PFSK-1 (cell line): ENCODE measurements at regions not wholly inside any gene's neighbourhood (a gene's known extent, or its start where the extent isn't known, plus 50 kb on each side); places are given as distances from the start of the nearest gene placed in this dataset.

Experiments
- FOXP2 ChIP-seq: optimal IDR thresholded peaks from 2 replicates; pipeline ENCODE3; 2011; ENCODE audit warnings: borderline replicate concordance, control low read depth, inconsistent platforms; ENCODE audit not compliant: insufficient read depth; ENCODE audit errors: extremely low read length, extremely low read depth
- POLR2AphosphoS5 ChIP-seq: IDR thresholded peaks from 2 replicates; pipeline ENCODE4 v1.6.1; 2012; ENCODE audit warnings: low read depth, mild to moderate bottlenecking, control low read depth, low read length, moderate library complexity
- SIN3A ChIP-seq: IDR thresholded peaks from 2 replicates; pipeline ENCODE4 v1.6.1; 2012; ENCODE audit warnings: mild to moderate bottlenecking, low read length, moderate library complexity, borderline replicate concordance; ENCODE audit not compliant: insufficient read depth
- TAF1 ChIP-seq: IDR thresholded peaks from 2 replicates; pipeline ENCODE4 v1.6.1; 2012; ENCODE audit warnings: low read length, control low read depth, borderline replicate concordance; ENCODE audit not compliant: insufficient read depth
- TF ChIP-seq, protein P1 (sequence below), 2 experiments: IDR thresholded peaks; 2 replicates each; pipeline versions ENCODE4 v1.6.1 to v1.8.0; 2011 to 2012; ENCODE audit warnings: low read depth in 2 of 2, low read length in 2 of 2, control low read depth in 1 of 2, inconsistent platforms in 1 of 2, mild to moderate bottlenecking in 1 of 2, moderate library complexity in 1 of 2; ENCODE audit not compliant: insufficient read depth in 1 of 2

DNA sequence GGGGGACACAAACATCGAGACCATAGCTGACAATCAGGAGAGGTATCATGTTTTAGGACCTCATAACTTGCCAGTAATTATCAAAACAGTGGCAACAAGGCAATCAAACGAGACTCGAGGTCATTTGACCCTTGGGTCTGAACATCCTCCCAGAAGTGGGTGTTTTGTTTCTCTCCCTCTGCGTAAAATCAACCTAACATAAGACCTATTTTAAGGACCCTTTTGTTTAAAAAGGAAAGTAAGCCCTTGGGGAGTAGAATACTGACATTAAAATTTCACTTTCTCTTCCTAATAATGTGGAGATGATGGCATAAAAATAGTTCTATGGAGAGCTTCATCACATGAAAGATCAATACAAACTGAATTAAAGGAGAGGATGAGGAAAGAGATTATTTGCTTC, 106.2 kb upstream of the PUDP start:
- TF ChIP-seq POLR2AphosphoS5, result no peak
- no peak for TF ChIP-seq TAF1
- TF ChIP-seq FOXP2, result no peak
- TF ChIP-seq, protein P1, sequence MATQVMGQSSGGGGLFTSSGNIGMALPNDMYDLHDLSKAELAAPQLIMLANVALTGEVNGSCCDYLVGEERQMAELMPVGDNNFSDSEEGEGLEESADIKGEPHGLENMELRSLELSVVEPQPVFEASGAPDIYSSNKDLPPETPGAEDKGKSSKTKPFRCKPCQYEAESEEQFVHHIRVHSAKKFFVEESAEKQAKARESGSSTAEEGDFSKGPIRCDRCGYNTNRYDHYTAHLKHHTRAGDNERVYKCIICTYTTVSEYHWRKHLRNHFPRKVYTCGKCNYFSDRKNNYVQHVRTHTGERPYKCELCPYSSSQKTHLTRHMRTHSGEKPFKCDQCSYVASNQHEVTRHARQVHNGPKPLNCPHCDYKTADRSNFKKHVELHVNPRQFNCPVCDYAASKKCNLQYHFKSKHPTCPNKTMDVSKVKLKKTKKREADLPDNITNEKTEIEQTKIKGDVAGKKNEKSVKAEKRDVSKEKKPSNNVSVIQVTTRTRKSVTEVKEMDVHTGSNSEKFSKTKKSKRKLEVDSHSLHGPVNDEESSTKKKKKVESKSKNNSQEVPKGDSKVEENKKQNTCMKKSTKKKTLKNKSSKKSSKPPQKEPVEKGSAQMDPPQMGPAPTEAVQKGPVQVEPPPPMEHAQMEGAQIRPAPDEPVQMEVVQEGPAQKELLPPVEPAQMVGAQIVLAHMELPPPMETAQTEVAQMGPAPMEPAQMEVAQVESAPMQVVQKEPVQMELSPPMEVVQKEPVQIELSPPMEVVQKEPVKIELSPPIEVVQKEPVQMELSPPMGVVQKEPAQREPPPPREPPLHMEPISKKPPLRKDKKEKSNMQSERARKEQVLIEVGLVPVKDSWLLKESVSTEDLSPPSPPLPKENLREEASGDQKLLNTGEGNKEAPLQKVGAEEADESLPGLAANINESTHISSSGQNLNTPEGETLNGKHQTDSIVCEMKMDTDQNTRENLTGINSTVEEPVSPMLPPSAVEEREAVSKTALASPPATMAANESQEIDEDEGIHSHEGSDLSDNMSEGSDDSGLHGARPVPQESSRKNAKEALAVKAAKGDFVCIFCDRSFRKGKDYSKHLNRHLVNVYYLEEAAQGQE (IDR thresholded peaks at IDR 0.05; ENCODE audit: insufficient read depth in 1 of 2, low read depth in 2 of 2, low read length in 2 of 2), result no peak
- no peak for TF ChIP-seq SIN3A

DNA sequence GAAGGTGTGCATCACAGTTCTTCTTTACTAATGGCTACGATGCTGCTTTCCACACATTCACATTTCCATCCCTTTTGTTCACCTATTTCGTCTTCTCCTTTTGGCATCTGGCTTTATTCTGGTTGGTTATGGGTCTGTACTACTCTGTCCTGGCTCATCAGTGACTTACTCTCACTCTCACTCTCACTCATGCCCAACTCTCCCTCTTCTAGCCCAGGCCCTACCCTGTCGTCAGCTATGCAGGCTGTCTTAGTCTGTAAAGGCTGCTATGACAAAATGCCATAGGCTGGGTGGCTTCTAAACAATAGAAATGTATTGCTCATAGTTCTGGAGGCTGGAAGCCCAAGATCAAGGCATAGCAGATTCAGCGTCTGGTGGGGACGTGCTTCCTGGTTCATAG, 105.6 kb upstream of the PUDP start:
- TF ChIP-seq TAF1 (no peak), POLR2AphosphoS5 (no peak), FOXP2 (no peak), SIN3A (no peak)
- TF ChIP-seq, protein P1 (IDR thresholded peaks at IDR 0.05; ENCODE audit: insufficient read depth in 1 of 2, low read depth in 2 of 2, low read length in 2 of 2), result no peak

- TF ChIP-seq, protein P1 (IDR thresholded peaks at IDR 0.05; ENCODE audit: insufficient read depth in 1 of 2, low read depth in 2 of 2, low read length in 2 of 2), result no peak
These were observed 104.2 kb upstream of the PUDP start for GRCh38 chrX:7252013-7252610.

DNA sequence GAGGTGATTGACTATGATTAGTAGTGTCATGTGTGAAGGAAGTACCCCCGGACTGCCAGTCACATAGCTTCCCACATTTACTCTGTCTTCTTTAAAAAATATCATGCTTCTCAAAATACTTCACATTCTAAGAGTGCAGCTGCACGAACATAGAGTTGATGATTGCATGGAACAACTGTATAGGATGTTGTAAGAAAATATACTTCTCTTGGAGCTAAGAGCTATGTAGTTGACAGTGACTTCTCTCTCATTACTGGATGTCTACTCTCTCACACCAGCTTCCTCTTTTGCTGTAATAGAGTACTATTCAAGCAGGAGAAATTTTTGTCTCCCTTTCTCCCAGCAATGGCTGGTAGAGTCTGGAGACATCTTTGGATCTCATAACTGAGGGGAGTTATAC, 99.4 kb upstream of the PUDP start:
- TF ChIP-seq FOXP2 (no peak), TAF1 (no peak), SIN3A (no peak), POLR2AphosphoS5 (no peak)
- TF ChIP-seq, protein P1 (IDR thresholded peaks at IDR 0.05; ENCODE audit: insufficient read depth in 1 of 2, low read depth in 2 of 2, low read length in 2 of 2), result no peak

DNA sequence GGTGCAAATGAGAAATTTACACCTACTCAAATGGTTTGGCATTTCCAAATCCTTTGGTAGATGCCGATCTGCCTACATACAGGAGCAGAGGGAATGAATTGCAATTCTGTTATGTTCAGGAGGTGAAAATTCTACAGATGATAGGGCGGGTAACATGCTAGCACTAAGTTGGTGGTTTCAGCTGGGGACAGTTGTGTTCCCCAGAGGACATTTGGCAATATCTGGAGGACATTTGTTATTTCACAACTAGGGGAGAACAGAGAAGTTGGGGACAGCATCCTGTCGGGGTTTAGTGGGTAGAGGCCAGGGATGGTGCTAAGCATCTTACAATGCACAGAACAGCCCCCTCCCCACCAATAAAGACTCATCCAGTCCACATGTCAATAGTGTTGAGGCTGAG, 96.5 kb upstream of the PUDP start:
- no peak for TF ChIP-seq POLR2AphosphoS5
- TF ChIP-seq FOXP2, result no peak
- TF ChIP-seq SIN3A, result no peak
- TF ChIP-seq TAF1, result no peak
- TF ChIP-seq, protein P1 (IDR thresholded peaks at IDR 0.05; ENCODE audit: insufficient read depth in 1 of 2, low read depth in 2 of 2, low read length in 2 of 2), result no peak
